Heart left ventricle (tissue), 13 donors: ENCODE measurements at regions not wholly inside any gene's neighbourhood (a gene's known extent, or its start where the extent isn't known, plus 50 kb on each side); places are given as distances from the start of the nearest gene placed in this dataset.

Experiments used
- POLR2A ChIP-seq, 2 donors: fragments of 450-650 bp; IDR thresholded peaks; one replicate each; pipeline ENCODE4 v1.6.1; 2017; ENCODE audit warnings: antibody characterized with exemption in 2 of 2, mild to moderate bottlenecking in 2 of 2, moderate library complexity in 2 of 2
- TF ChIP-seq, protein P1 (sequence below), 12 donors: fragments of 200-600 bp; sonication (generic) in 4 of 12; IDR thresholded peaks; one replicate each; pipeline versions ENCODE4 v1.5.0 to v1.8.0; 2018 to 2022; ENCODE audit warnings: antibody characterized with exemption in 12 of 12, mild to moderate bottlenecking in 5 of 12
- donor health status: ischemic (EF 13 %, LVEDD 7.1; RV severe dilation, severe dysfunction).
- donor health status: DM: no; HTN: yes; CAD: no.
- donor health status: DM: no; HTN: no; CAD: no.
- donor health status: ischemic (EF 25% LVEDD 6.9; RV normal size, moderate dysfunction).
- donor health status: ischemic (EF 25% LVEDD 5.7; RV mildly dilated, moderate dysfunction).
- donor health status: ischemic (EF 35%, LVEDD 5.7; RV mildly dilated, moderate dysfunction).
- donor health status: nonischemic (EF 11% LVEDD 7.7; RV severe dilation, severe dysfunction).
- donor health status: DM: yes; HTN: yes; CAD: no.
- donor health status: PGD.
- donor health status: ischemic (EF 29% LVEDD 5.4; RV normal size, mild dysfunction).
- donor health status: nonischemic (EF 23%, LVEDD 6.1; RV moderate dilation, normal function).

DNA sequence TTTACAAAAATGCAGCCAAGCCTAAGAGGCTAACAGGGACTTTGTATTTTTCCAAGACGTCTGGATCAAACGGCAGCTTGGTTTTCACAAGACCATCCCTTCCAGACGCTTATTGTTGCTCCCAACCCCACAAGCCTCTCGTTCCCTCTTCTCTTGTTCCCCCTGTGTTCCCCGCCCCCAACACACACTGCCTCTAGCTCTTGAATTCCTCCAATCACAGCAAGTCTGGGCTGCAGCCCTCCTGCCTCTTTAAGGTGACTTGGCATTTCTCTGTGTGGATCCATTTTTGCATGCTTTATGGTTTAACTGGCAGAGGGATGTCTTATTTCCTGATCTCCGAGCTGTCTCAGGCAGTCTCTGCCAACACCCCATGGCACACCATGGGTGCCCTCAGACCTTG, 182.2 kb downstream of the ABHD5 start:
- TF ChIP-seq, protein P1, sequence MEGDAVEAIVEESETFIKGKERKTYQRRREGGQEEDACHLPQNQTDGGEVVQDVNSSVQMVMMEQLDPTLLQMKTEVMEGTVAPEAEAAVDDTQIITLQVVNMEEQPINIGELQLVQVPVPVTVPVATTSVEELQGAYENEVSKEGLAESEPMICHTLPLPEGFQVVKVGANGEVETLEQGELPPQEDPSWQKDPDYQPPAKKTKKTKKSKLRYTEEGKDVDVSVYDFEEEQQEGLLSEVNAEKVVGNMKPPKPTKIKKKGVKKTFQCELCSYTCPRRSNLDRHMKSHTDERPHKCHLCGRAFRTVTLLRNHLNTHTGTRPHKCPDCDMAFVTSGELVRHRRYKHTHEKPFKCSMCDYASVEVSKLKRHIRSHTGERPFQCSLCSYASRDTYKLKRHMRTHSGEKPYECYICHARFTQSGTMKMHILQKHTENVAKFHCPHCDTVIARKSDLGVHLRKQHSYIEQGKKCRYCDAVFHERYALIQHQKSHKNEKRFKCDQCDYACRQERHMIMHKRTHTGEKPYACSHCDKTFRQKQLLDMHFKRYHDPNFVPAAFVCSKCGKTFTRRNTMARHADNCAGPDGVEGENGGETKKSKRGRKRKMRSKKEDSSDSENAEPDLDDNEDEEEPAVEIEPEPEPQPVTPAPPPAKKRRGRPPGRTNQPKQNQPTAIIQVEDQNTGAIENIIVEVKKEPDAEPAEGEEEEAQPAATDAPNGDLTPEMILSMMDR (IDR thresholded peaks at IDR 0.05) = no peak
- no peak for TF ChIP-seq POLR2A (IDR thresholded peaks at IDR 0.05)
